Activated effector memory CD4-positive, alpha-beta T cell treated with Interleukin-2 at 50 U/mL for 16 hours (primary cell): ENCODE measurements at regions not wholly inside any gene's neighbourhood (a gene's known extent, or its start where the extent isn't known, plus 50 kb on each side); places are given as distances from the start of the nearest gene placed in this dataset.

ENCODE experiments used
- DNase-seq: peaks from one replicate; pipeline ENCODE4 v3.0.0-alpha.2; 2020

GRCh38 chr14:81849714-81850113 is 316.1 kb upstream of the SEL1L start:
- DNase-seq: no peak

DNA sequence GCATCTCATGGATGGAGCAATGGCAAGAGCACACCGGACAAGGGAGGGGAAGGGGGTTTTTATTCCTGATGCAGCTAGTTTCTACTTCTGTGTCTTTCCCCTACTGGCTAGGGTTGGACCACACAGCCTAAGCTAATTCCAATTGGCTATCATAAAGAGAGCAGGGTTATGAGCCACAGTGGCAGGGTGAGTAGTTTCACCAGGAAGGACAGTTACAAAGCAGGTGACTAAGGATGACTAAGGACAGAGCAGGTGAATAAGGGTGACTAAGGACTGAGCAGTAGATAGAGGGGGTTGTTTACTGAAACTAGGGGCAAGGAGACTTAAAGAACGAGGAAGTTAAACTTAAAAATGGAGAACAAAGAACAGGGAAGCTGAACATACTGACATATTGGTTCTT is 321.4 kb upstream of the SEL1L start:
- DNase-seq: no peak

GRCh38 chr14:81859046-81859445 is 325.4 kb upstream of the SEL1L start:
- no peak for DNase-seq

- no peak for DNase-seq
Measured at GRCh38 chr14:81868172-81868571, 334.5 kb upstream of the SEL1L start.

- no peak for DNase-seq
Measured at GRCh38 chr14:81871706-81872105, 338.1 kb upstream of the SEL1L start.

DNA sequence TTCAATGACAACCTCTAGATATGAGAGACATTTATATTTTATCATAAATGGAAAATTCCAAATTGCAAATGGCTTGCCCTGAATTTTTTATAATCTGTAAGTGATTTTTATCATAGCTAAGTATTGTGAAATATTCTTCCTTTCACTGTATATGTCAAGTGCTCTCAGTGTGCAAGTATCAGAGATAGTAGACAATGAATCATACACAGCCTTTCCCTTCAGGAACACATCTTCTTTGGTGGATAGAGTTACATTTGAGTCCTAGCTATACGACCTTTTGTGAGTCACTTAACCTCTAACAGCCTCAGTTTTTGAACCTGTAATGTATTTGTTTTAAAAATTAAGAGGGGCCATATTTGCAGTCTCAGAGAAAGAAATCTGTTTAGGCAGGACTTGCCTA is 350.7 kb upstream of the SEL1L start:
- DNase-seq: no peak

GRCh38 chr14:81886588-81886987 is 352.9 kb upstream of the SEL1L start:
- DNase-seq: no peak

- no peak for DNase-seq
Measured at GRCh38 chr14:81889529-81889928, 355.9 kb upstream of the SEL1L start.

- no peak for DNase-seq
Measured at GRCh38 chr14:81890020-81890419, 356.4 kb upstream of the SEL1L start.

GRCh38 chr14:81903477-81903876 is 369.8 kb upstream of the SEL1L start:
- no peak for DNase-seq

GRCh38 chr14:81927070-81927469 is 393.4 kb upstream of the SEL1L start:
- no peak for DNase-seq

DNA sequence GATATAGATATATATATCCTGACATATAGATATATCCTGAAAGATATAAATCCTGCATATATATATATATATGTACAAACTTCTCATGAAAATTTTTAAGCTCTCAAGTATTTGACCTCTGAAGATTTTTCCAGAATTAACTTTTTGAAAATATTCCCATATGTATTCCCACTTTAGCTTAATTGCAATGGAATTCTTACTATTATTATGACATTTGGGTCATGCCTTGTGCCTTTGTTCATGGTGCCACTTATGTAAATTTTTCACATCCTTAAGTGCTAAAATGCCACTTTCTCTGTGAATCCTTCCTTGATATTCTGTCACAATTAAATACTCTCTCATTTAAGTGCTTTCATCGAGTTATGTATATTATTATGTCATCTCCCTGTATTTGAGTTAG is 398.2 kb upstream of the SEL1L start:
- no peak for DNase-seq

- no peak for DNase-seq
Measured at GRCh38 chr14:81936348-81936747, 402.7 kb upstream of the SEL1L start.

DNA sequence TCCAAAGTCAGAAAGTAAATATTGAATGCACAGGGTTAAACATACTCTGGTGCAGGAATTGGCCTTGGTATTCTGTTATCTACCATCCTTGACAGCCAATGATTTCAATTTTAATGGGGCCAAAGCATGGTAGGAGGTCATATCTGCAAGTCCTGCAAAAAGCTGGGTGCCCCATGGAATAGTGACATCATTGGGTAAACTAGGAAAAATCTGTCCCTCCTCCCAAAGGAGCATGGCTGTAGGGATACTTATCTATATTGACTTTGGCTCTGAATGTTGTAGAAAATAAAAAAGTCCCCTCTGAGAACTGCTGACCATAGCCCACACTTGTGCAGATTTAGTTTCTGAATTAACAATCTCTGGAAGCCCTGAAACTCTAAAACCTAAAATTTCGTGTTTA is 403.2 kb upstream of the SEL1L start:
- DNase-seq: no peak

DNA sequence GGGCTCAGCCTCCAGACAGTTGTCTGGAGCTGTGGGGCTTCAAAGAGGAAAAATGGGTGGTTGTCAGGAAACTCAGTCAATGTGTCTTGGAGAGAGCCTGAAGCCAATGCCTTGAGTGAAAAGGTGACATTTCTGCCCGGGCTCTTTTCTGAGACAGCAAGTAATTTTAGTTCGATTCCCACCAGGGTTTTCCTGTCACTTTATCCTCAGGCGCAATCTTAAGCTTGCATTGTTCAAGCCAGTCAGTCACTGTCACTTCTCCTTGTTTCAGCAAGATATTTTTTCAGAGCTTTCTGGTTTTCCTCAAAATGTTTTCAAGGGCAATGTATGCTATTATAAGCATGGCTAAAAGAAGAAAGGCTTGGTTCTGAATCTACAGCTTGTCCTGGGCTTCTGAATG is 404.7 kb upstream of the SEL1L start:
- DNase-seq: no peak

DNA sequence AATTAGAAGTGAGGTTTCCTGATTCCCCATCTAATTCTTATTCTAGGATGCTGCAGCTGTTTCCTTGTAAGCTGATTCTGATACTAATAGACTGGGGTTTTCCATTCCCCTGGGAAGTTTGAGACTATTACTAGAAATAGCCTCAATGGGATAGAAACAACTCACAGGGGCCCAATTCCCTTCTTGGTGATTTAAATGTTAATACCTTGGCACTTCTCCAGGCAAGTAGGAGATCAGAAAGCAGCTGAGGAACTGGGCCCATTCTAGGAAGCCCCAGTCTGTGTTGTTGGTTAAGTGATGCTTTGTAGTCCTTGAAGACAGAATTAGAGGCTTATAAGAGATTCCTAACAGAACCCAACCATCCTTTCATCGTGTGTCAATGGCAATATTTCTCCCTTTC is 407.0 kb upstream of the SEL1L start:
- no peak for DNase-seq

DNA sequence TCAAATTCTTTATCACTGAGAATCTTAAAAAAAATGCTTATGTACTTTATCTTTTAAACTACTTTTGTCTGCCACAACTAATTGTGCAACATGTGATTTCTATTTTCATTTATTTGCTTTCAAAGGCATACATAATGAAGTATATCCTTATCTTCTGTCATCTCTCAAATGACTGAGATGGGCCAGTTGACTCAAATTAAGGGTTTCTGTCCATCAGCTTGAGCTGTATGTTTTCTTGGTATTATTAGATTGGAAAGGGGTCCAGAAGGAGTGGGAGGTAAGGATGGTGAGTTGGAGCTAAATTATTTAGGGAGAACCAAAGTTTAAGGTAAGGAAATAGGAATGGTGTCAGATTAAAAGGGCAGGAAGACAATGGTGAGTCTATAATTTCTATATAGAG is 408.4 kb upstream of the SEL1L start:
- no peak for DNase-seq

DNA sequence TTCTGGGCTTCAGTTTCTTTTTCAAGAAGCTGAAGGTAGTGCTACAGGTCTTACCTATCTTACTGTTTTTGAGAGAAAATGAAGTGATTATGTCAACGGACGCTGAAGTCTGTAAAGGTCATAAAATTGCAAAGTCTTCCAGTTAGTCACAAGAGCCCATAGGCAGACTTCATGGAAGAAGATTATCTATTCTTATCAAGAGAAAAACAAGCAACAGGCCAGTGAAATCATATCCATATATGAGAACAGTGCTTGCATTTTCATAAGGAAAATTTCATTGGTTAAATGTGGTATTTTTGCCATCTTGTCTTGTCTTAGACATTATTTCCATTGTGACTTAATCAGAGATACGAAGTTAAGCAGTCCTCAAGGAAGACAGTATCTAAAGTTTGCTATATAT is 412.7 kb upstream of the SEL1L start:
- DNase-seq: no peak

GRCh38 chr14:81946834-81947798 is 413.5 kb upstream of the SEL1L start:
- DNase-seq: no peak

- DNase-seq: no peak
Measured at GRCh38 chr14:81952917-81953316, 419.3 kb upstream of the SEL1L start.

- DNase-seq: no peak
Measured at GRCh38 chr14:81953419-81953818, 419.8 kb upstream of the SEL1L start.

DNA sequence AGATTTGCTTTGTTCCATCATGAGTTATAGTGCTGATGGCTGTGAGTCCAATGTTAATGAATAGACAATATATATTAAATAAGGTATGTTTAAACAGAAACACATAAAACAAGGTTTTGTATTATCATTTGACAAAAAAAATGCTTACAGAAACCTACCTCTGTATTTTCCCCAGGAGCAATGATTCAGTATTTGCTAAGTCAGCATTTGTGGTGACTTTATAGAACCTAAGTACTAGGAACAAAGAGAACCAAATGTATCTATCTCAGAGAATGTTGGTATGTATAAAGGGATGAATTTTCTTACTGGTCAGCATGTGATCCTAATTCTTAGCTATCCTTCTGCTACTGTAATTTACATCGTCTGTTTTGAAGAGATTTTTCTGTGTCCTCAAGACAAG is 421.5 kb upstream of the SEL1L start:
- no peak for DNase-seq

DNA sequence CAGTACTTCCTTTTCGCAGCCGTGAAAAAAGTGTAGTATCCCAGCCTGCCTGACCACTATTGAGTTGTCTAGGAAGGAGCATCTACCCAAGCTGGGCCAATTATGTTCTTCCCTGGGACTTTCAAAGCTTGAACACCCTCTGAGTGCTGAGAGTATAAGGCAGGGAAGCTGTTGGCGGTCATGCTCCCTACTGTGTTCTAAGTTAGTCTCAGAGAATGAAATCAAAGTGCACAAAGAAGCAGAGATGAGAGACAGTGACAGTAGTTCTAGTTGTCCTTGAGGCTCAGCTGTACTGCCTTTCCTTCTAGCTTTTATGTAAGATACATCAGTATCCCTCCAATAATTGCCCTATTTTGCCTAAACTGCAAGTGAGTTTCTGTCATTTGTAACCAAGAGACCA is 427.1 kb upstream of the SEL1L start:
- no peak for DNase-seq

DNA sequence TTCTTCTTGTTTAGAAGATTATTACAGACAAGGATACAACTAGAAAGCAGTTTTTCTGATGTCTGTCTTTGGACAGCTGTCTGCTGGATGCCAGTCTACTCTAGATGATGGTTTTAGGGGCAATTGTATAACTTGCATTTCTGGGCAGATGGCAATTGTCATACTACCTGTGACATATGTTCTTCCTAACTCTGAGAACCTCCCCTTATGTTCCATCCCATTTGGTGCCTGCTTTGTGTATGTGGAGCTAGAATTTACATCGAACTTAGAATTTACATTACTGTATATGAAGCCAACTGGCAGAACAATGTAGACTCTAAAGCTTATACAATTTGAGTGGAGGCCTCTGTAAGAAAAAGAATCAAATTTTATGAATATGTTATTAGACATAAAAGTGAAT is 430.2 kb upstream of the SEL1L start:
- DNase-seq: no peak

DNA sequence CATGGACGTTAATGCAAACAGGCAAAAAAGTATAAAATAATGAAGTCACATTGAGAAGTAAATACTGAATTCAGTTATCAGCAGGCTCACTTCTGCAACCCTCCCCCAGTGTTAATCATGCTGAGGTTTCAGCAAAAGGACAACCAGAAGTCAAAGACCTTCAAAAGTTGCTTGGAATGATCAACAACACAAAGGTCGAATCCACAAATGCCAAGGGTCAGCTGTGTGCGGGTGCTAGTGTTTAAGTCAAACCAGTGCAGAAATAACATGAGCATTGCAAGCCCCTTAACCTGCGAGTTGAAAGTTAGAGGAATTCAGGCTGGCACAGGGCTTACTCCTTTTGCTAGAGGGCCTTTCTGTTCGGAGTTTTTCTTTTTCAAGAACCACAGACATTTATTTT is 436.7 kb upstream of the SEL1L start:
- DNase-seq: no peak
